BE2C (cell line): ENCODE measurements at regions not wholly inside any gene's neighbourhood (a gene's known extent, or its start where the extent isn't known, plus 50 kb on each side); places are given as distances from the start of the nearest gene placed in this dataset.

Experiments
- DNase-seq: peaks from one replicate; pipeline ENCODE4 v3.0.0-alpha.2; 2020
- H3K27me3 ChIP-seq: fragments of 250-450 bp; sonication (Bioruptor Pico); 2 replicates; pipeline ENCODE4 v1.5.1; 2020; ENCODE audit warnings: mild to moderate bottlenecking
- H3K36me3 ChIP-seq: fragments of 250-450 bp; sonication (Bioruptor Pico); 2 replicates; pipeline ENCODE4 v1.5.1; 2020; ENCODE audit warnings: mild to moderate bottlenecking
- H3K4me1 ChIP-seq: fragments of 250-450 bp; sonication (Bioruptor Pico); 2 replicates; pipeline ENCODE4 v1.5.1; 2020
- H3K4me3 ChIP-seq: 2 replicates; pipeline ENCODE4 v1.5.1; 2011; ENCODE audit warnings: low read depth, low read length
- H3K9me3 ChIP-seq: fragments of 250-450 bp; sonication (Bioruptor Pico); 2 replicates; pipeline ENCODE4 v1.5.1; 2020
- TF ChIP-seq, protein P1 (sequence below): IDR thresholded peaks from 2 replicates; pipeline ENCODE4 v1.5.1; 2012; ENCODE audit warnings: mild to moderate bottlenecking, low read depth, low read length

DNA sequence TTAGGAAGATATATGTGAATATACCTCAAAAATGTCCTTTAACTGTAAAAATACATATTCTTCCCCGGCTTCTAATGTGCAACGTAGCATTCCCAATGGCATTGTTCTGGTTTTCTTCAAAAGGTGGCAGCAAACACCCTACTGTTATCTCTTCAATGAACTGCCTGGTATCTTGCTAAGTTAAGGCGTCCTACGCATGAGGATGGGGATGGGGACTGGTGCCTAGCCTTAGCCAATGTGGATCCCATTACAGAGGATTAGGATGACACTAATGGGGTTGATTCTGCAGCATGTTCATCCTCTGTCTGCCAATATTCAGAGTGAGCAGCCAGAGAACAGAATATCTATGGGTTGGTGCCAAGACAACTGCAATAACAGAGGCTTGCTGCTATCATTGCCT, 334.9 kb upstream of the ADGRL3 start:
- Histone ChIP-seq H3K9me3 (no peaks in the 10 kb centered on the region), H3K36me3 (no peaks in the 10 kb centered on the region), H3K27me3 (no peaks in the 10 kb centered on the region), H3K4me3 (no peak overlapping the region), H3K4me1 (no peaks in the 10 kb centered on the region)
- TF ChIP-seq, protein P1, sequence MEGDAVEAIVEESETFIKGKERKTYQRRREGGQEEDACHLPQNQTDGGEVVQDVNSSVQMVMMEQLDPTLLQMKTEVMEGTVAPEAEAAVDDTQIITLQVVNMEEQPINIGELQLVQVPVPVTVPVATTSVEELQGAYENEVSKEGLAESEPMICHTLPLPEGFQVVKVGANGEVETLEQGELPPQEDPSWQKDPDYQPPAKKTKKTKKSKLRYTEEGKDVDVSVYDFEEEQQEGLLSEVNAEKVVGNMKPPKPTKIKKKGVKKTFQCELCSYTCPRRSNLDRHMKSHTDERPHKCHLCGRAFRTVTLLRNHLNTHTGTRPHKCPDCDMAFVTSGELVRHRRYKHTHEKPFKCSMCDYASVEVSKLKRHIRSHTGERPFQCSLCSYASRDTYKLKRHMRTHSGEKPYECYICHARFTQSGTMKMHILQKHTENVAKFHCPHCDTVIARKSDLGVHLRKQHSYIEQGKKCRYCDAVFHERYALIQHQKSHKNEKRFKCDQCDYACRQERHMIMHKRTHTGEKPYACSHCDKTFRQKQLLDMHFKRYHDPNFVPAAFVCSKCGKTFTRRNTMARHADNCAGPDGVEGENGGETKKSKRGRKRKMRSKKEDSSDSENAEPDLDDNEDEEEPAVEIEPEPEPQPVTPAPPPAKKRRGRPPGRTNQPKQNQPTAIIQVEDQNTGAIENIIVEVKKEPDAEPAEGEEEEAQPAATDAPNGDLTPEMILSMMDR: peak; percentile 38
- peak; percentile 18 for DNase-seq

DNA sequence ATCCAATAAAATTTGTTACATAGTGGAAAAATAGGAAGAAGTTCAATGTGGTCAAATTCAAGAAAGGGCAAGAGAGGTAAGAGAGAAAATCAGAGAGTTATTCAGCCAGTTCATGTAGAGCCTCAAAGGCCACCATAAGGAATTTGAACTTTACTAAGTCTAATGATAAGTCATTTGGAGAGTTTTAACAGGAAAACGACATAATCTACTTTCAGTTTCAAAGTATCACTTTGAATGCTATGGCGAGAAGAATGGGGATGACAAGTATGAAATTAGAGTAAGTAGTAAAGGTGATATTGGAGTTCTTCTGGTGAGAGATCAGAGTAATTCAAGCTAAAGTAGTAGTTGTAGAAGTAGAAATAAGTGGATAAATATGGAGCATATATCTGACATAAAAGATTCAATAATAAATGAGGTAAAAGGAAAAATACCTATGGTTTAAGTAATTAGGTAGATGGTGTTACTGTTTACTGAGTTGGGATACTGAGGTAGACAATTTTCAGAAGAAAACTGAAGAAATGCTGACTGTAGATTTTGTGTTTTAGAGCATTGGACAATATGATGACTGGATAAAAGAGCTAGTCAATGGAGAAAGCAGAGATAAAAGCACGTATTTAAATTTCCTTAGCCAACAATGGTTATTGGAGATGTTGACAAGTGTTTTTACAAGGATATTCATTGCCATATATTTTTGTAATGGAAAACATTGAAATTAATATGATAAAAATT, 331.7 kb upstream of the ADGRL3 start:
- TF ChIP-seq, protein P1: no peak
- H3K36me3 ChIP-seq: no peaks in the 10 kb centered on the region
- H3K4me1 ChIP-seq: no peaks in the 10 kb centered on the region
- no peaks in the 10 kb centered on the region for H3K27me3 ChIP-seq
- H3K4me3 ChIP-seq: no peak overlapping the region
- DNase-seq: no peak
- no peaks in the 10 kb centered on the region for H3K9me3 ChIP-seq

DNA sequence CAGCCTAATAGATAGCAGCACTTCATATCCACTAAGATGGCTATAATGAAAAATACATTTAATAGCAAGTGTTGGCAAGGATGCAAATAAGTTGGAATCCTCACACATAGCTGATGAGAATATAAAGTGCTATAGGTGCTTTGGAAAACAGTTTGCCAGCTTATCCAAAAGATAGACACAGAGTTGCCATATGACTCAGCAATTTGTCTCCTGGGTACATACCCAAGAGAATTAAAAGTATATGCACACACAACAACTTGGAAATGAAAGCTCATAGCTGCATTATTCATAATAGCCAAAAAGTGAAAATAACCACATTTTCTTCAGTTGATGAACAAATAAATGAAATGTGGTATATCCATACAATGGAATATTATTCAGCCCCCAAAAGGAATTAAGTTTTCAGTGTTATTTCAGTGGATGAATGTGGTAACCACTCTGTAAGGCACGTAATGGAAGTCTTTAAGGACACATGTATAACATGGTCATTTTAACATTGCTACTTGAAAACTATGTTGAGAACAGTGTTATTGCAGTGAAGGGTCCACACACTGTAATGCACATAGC, 320.9 kb upstream of the ADGRL3 start:
- Histone ChIP-seq H3K4me1 (no peaks in the 10 kb centered on the region), H3K4me3 (no peak overlapping the region), H3K27me3 (no peaks in the 10 kb centered on the region), H3K9me3 (no peaks in the 10 kb centered on the region), H3K36me3 (no peaks in the 10 kb centered on the region)
- TF ChIP-seq, protein P1: no peak
- no peak for DNase-seq

GRCh38 chr4:60884587-60884986, 315.5 kb upstream of the ADGRL3 start:
- no peak overlapping the region for H3K4me3 ChIP-seq
- no peaks in the 10 kb centered on the region for H3K4me1 ChIP-seq
- no peaks in the 10 kb centered on the region for H3K27me3 ChIP-seq
- H3K9me3 ChIP-seq: no peaks in the 10 kb centered on the region
- H3K36me3 ChIP-seq: no peaks in the 10 kb centered on the region
- DNase-seq: no peak
- TF ChIP-seq, protein P1: no peak

DNA sequence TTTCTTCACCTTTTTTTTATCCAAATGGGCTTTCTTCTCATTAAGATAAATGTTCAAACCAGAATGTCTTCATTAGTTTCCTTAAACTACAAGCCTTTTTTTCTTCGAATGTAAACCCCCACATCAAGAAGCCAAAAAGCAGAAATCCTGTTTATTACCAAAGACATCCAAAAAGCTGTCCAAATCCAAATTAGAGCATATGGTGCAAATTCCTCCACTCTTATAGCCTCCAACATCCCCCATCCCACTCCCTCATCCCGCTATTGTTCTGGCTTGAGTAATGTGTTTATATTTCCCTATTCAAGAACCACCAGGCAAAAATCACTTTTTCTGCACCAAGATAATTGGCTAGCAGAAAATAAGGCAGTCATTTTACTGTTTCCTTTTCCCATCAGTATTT, 315.1 kb upstream of the ADGRL3 start:
- no peaks in the 10 kb centered on the region for H3K4me1 ChIP-seq
- TF ChIP-seq, protein P1: no peak
- H3K4me3 ChIP-seq: no peak overlapping the region
- H3K9me3 ChIP-seq: no peaks in the 10 kb centered on the region
- H3K27me3 ChIP-seq: no peaks in the 10 kb centered on the region
- no peak for DNase-seq
- H3K36me3 ChIP-seq: no peaks in the 10 kb centered on the region

- H3K36me3 ChIP-seq: no peaks in the 10 kb centered on the region
- no peaks in the 10 kb centered on the region for H3K9me3 ChIP-seq
- no peaks in the 10 kb centered on the region for H3K27me3 ChIP-seq
- TF ChIP-seq, protein P1: no peak
- DNase-seq: no peak
- no peak overlapping the region for H3K4me3 ChIP-seq
- H3K4me1 ChIP-seq: no peaks in the 10 kb centered on the region
Observed at GRCh38 chr4:60890743-60891142, 309.4 kb upstream of the ADGRL3 start.
